Neural cell (in vitro differentiated cells): ENCODE measurements at regions not wholly inside any gene's neighbourhood (a gene's known extent, or its start where the extent isn't known, plus 50 kb on each side); places are given as distances from the start of the nearest gene placed in this dataset.

Experiments
- H2AFZ ChIP-seq: fragments of 200-600, 300-800 bp; sonication (generic), shearing (Covaris generic); 2 replicates; pipeline ENCODE4 v1.6.0; 2014; ENCODE audit warnings: low read depth, mild to moderate bottlenecking, antibody characterized with exemption, low read length, moderate library complexity
- H3F3A ChIP-seq: fragments of 200-600 bp; shearing (Covaris generic); 2 replicates; pipeline ENCODE4 v1.6.1; 2016; ENCODE audit warnings: mild to moderate bottlenecking, moderate library complexity, mixed read lengths, antibody characterized with exemption, low read length; ENCODE audit not compliant: insufficient read depth, poor library complexity, severe bottlenecking
- H3K27ac ChIP-seq: fragments of 200-600, 300-800 bp; sonication (generic), shearing (Covaris generic); 2 replicates; pipeline ENCODE4 v1.5.1; 2014; ENCODE audit warnings: mild to moderate bottlenecking, low read length, moderate library complexity
- H3K27me3 ChIP-seq: fragments of 300-800, 200-600 bp; sonication (generic), shearing (Covaris generic); 2 replicates; pipeline ENCODE4 v1.6.0; 2014; ENCODE audit warnings: mild to moderate bottlenecking, low read depth, low read length, moderate library complexity; ENCODE audit not compliant: insufficient read depth
- H3K36me3 ChIP-seq: fragments of 300-800, 200-600 bp; sonication (generic), shearing (Covaris generic); 2 replicates; pipeline ENCODE4 v1.5.1; 2014; ENCODE audit warnings: mild to moderate bottlenecking, antibody characterized with exemption, low read length, moderate library complexity; ENCODE audit not compliant: insufficient read depth
- H3K4me2 ChIP-seq: fragments of 300-800, 200-600 bp; sonication (generic), shearing (Covaris generic); 2 replicates; pipeline ENCODE4 v1.6.0; 2014; ENCODE audit warnings: mild to moderate bottlenecking, low read length
- H3K4me3 ChIP-seq: fragments of 300-800, 200-600 bp; sonication (generic), shearing (Covaris generic); 2 replicates; pipeline ENCODE4 v1.5.1; 2014; ENCODE audit warnings: mild to moderate bottlenecking, low read length, moderate library complexity
- H3K79me2 ChIP-seq: fragments of 200-600 bp; shearing (Covaris generic); replicated peaks from 2 replicates; pipeline ENCODE4 v1.6.0; 2014; ENCODE audit warnings: mild to moderate bottlenecking, low read length, moderate library complexity; ENCODE audit not compliant: insufficient read depth
- H3K9ac ChIP-seq: fragments of 300-800, 200-600 bp; sonication (generic), shearing (Covaris generic); 2 replicates; pipeline ENCODE4 v1.6.1; 2016; ENCODE audit warnings: mild to moderate bottlenecking, low read length, mixed read lengths
- H3K9me2 ChIP-seq: fragments of 200-600 bp; shearing (Covaris generic); 2 replicates; pipeline ENCODE4 v1.6.1; 2016; ENCODE audit warnings: mild to moderate bottlenecking, low read length, mixed read lengths; ENCODE audit not compliant: insufficient read depth
- H3K9me3 ChIP-seq: fragments of 200-600, 300-800 bp; sonication (generic), shearing (Covaris generic); 2 replicates; pipeline ENCODE4 v1.6.1; 2016; ENCODE audit warnings: mild to moderate bottlenecking, mixed run types, low read length, moderate library complexity, mixed read lengths
- H4K20me1 ChIP-seq: fragments of 200-600 bp; shearing (Covaris generic); 2 replicates; pipeline ENCODE4 v1.6.1; 2016; ENCODE audit warnings: mild to moderate bottlenecking, mixed run types; ENCODE audit not compliant: insufficient read depth
- CTCF ChIP-seq: fragments of 450-650 bp; IDR thresholded peaks from 2 replicates; pipeline ENCODE4 v1.5.1; 2014; ENCODE audit warnings: antibody characterized with exemption, mild to moderate bottlenecking, moderate library complexity; ENCODE audit not compliant: poor library complexity, severe bottlenecking
- EP300 ChIP-seq: fragments of 450-650 bp; conservative IDR thresholded peaks from 2 replicates; pipeline ENCODE4 v1.6.1; 2014; ENCODE audit warnings: antibody characterized with exemption, mild to moderate bottlenecking, moderate library complexity; ENCODE audit not compliant: poor library complexity, severe bottlenecking
- EZH2 ChIP-seq: fragments of 200-600, 300-800 bp; shearing (Covaris generic), sonication (generic); IDR thresholded peaks from 2 replicates; pipeline ENCODE4 v1.6.1; 2014; ENCODE audit warnings: antibody characterized with exemption, low read length, borderline replicate concordance, mild to moderate bottlenecking; ENCODE audit not compliant: insufficient read depth, poor library complexity, severe bottlenecking
- MXI1 ChIP-seq: fragments of 450-650 bp; conservative IDR thresholded peaks from 2 replicates; pipeline ENCODE4 v1.6.1; 2014; ENCODE audit warnings: antibody characterized with exemption, mild to moderate bottlenecking; ENCODE audit not compliant: poor library complexity, severe bottlenecking
- POLR2AphosphoS5 ChIP-seq: IDR thresholded peaks from 2 replicates; pipeline ENCODE4 v1.6.1; 2012
- RAD21 ChIP-seq: fragments of 450-650 bp; conservative IDR thresholded peaks from 2 replicates; pipeline ENCODE4 v1.6.1; 2014; ENCODE audit warnings: antibody characterized with exemption, mild to moderate bottlenecking, moderate library complexity
- SMC3 ChIP-seq: fragments of 450-650 bp; conservative IDR thresholded peaks from 2 replicates; pipeline ENCODE4 v1.6.1; 2014; ENCODE audit warnings: antibody characterized with exemption, mild to moderate bottlenecking, moderate library complexity; ENCODE audit not compliant: poor library complexity
- TAF1 ChIP-seq: IDR thresholded peaks from 2 replicates; pipeline ENCODE4 v1.6.1; 2012; ENCODE audit warnings: low read depth
- TF ChIP-seq, protein P1 (sequence below): IDR thresholded peaks from 2 replicates; pipeline ENCODE4 v1.6.1; 2012; ENCODE audit warnings: borderline replicate concordance

DNA sequence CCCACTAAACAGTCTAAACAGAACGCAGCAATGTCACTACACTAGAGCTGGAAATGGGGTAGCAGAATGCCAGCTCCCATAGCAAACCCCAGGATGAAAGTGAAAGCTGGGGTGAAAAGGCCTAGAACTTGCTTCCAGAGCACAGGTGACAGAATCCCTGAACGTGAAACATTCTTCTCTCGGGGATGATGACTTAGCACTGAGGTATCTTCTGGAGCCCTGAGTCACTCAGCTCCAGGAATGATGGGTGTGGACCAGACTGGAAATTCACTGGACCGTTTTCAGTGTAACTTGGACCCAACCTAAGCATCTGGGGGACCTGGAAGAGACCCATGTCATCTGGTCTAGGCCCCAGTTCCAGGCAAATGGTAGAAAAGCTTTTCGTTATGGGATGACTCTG, 108.9 kb downstream of the CDC7 start:
- H3K9me3 ChIP-seq, result no peaks in the 10 kb centered on the region
- no peaks in the 10 kb centered on the region for H3K79me2 ChIP-seq
- no peaks in the 10 kb centered on the region for H4K20me1 ChIP-seq
- no peak overlapping the region for H2AFZ ChIP-seq
- H3K9me2 ChIP-seq, result no peaks in the 10 kb centered on the region
- no peak overlapping the region for H3K4me3 ChIP-seq
- H3K4me2 ChIP-seq, result no peak overlapping the region
- no peaks in the 10 kb centered on the region for H3K36me3 ChIP-seq
- H3K27me3 ChIP-seq, result no peaks in the 10 kb centered on the region
- no peak overlapping the region for H3K27ac ChIP-seq
- H3F3A ChIP-seq, result no peaks in the 10 kb centered on the region
- TF ChIP-seq CTCF (no peak), EP300 (no peak), POLR2AphosphoS5 (no peak), TAF1 (no peak), EZH2 (no peak), MXI1 (no peak), SMC3 (no peak), RAD21 (no peak)
- TF ChIP-seq, protein P1, sequence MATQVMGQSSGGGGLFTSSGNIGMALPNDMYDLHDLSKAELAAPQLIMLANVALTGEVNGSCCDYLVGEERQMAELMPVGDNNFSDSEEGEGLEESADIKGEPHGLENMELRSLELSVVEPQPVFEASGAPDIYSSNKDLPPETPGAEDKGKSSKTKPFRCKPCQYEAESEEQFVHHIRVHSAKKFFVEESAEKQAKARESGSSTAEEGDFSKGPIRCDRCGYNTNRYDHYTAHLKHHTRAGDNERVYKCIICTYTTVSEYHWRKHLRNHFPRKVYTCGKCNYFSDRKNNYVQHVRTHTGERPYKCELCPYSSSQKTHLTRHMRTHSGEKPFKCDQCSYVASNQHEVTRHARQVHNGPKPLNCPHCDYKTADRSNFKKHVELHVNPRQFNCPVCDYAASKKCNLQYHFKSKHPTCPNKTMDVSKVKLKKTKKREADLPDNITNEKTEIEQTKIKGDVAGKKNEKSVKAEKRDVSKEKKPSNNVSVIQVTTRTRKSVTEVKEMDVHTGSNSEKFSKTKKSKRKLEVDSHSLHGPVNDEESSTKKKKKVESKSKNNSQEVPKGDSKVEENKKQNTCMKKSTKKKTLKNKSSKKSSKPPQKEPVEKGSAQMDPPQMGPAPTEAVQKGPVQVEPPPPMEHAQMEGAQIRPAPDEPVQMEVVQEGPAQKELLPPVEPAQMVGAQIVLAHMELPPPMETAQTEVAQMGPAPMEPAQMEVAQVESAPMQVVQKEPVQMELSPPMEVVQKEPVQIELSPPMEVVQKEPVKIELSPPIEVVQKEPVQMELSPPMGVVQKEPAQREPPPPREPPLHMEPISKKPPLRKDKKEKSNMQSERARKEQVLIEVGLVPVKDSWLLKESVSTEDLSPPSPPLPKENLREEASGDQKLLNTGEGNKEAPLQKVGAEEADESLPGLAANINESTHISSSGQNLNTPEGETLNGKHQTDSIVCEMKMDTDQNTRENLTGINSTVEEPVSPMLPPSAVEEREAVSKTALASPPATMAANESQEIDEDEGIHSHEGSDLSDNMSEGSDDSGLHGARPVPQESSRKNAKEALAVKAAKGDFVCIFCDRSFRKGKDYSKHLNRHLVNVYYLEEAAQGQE, result no peak
- no peak overlapping the region for H3K9ac ChIP-seq

GRCh38 chr1:91610102-91610501, 109.5 kb downstream of the CDC7 start:
- Histone ChIP-seq H3K36me3 (no peaks in the 10 kb centered on the region), H3K4me3 (no peak overlapping the region), H3K27me3 (no peaks in the 10 kb centered on the region), H3K9me3 (no peaks in the 10 kb centered on the region), H3K9me2 (no peaks in the 10 kb centered on the region), H3K4me2 (no peak overlapping the region), H3F3A (no peaks in the 10 kb centered on the region), H3K27ac (no peak overlapping the region), H3K9ac (no peak overlapping the region), H2AFZ (no peak overlapping the region), H4K20me1 (no peaks in the 10 kb centered on the region), H3K79me2 (no peaks in the 10 kb centered on the region)
- TF ChIP-seq SMC3, result no peak
- no peak for TF ChIP-seq EZH2
- TF ChIP-seq CTCF, result no peak
- no peak for TF ChIP-seq RAD21
- no peak for TF ChIP-seq MXI1
- TF ChIP-seq EP300, result no peak
- TF ChIP-seq, protein P1, result no peak
- TF ChIP-seq TAF1, result no peak
- TF ChIP-seq POLR2AphosphoS5, result no peak
